HG02571 (cell line): ENCODE measurements at regions not wholly inside any gene's neighbourhood (a gene's known extent, or its start where the extent isn't known, plus 50 kb on each side); places are given as distances from the start of the nearest gene placed in this dataset.
"Not testable (repeated sequence)": the region's sequence is repeated elsewhere in the genome, so short reads cannot be mapped to it uniquely, and the experiment has no call there.

ENCODE experiments used
- ATAC-seq: cut with Tn5 transposase; IDR thresholded peaks from one replicate; pipeline ENCODE4 v1.9.1; 2021; ENCODE audit warnings: mild to moderate bottlenecking, moderate library complexity; ENCODE audit not compliant: unreplicated experiment

DNA sequence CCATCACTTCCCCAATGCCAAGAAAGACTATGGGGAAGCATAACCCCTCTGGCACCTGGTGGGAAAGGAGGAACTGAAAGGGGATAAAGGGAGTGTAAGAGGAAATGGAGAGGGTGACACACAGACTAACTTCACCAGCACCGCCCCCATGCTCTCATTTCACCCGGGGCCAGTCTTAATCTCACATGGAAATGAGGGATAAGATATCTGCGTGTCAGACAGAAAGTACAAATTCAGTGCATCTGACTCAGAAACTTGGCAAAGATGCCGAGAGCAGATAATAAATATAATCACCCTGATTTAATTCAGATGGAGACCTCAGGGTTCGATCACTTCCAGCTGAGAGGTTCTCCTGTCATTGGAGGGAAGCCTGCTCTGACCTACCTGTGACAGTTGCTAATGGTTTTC is 191.6 kb downstream of the DUSP6 start:
- no peak for ATAC-seq

- no peak for ATAC-seq
Observed at GRCh38 chr12:89157413-89157812, 194.9 kb downstream of the DUSP6 start.

- ATAC-seq, result no peak
Observed at GRCh38 chr12:89156862-89157262, 195.4 kb downstream of the DUSP6 start.

DNA sequence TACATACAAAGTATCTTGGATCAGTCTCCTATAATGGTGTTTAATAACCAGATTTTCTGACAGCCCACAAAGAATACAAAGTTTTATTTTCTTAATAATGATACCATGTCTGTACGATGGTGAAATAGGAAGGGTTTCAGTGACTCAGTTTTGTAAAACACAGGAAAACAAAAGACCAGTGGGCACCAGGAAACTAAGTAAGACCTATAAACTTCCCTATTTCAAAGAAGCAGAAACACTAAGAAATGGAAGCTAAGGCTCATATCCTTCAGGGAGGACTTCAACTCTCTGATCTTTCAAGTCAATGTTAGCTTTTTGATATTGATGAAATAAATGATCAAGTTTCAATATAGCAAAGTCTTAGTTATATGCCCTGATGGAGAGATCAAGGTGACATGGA is 196.0 kb downstream of the DUSP6 start:
- no peak for ATAC-seq

DNA sequence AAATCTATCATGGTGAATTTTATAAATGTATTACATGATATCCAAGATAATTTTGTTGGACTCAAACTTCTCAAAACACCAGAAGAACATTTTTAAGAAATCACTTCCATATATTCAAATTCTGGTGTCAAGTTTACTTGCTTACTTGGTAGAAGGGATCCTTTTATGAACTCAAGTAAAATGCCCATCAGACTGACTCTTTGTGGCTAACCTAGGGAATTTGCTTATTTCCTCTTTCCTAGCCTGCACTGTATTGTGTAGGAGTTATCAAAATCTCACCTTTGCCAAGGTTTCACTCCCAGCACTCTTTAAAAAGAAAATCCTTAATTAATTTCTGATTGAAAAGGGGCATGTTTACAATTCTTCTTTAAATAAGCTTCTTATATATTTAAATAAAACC is 196.5 kb downstream of the DUSP6 start:
- no peak for ATAC-seq

DNA sequence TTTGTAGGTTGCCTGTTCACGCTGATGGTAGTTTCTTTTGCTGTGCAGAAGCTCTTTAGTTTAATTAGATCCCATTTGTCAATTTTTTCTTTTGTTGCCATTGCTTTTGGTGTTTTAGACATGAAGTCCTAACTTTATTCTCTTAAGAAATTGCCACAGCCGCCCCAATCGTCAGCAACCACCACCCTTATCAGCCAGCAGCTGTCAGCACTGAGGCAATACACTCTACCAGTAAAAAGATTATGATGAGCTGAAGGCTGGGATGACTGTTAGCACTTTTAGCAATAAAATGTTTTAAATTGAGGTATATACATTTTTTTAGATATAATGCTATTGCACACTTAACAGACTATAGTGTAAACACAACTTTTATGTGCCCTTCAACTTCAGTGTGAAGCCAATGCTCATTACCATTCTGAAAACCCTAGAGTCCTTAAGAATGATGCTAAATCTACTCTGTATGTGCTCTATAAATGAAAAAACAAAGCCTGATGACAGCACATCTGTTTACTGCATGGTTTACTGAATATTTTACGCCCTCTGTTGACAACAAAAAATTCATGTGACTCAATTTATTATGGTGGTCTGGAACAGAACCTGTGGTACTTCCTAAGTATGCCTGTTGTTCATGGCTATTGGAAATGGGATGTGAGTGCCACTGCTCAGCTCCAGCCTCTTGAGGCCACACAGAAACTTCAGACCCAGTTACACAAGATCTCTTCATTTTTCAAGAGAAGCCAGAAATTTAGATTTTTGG is 197.4 kb downstream of the DUSP6 start:
- no peak for ATAC-seq

DNA sequence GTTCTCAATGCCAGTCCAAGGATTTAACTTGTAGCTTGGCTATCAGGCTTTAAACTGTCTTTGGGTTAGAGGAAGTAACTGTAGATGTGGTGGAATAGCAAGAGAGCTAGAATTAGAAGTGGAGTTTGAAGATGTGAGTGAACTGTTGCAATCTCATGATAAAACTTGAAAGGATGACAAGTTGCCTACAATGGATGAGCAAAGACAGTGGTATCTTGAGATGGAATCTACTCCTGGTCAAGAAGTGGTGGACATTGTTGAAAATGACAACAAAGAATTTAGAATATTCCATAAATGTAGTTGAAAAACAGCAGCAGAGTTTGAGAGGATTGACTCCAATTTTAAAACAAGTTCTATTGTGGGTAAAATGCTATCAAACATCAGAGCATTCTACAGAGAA is 199.0 kb downstream of the DUSP6 start:
- no peak for ATAC-seq

DNA sequence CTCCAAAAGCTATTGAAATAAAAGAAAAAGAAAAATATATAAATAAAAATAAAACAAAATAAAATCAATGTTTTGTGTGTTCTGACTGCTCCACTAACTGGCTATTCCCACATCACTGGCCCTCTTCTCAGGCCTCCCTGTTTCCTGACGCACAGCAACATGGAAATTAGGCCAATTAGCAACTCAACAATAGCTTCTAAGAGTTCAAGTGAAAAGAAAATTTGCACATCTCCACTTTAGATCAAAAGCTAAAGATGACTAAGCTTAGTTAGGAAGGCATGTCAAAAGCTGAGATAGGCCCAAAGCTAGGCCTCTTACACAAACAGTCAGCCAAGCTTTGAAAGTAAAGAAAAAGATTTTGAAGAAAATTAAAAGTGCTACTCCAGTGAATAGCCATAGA is 200.8 kb downstream of the DUSP6 start:
- no peak for ATAC-seq

DNA sequence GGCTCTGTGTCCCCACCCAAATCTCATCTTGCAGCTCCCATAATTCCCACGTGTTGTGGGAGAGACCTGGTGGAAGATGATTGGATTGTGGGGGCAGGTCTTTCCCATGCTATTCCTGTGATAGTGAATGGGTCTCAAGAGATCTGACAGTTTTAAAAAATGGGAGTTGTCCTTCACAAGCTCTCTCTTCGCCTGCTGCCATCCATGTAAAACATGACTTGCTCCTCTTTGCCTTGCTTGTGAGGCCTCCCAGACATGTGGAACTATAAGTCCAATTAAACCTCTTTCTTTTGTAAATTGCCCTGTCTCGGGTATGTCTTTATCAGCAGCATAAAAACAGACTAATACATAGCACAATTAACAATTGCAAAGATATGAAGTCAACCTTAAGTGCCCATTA is 201.5 kb downstream of the DUSP6 start:
- not testable (repeated sequence) for ATAC-seq

DNA sequence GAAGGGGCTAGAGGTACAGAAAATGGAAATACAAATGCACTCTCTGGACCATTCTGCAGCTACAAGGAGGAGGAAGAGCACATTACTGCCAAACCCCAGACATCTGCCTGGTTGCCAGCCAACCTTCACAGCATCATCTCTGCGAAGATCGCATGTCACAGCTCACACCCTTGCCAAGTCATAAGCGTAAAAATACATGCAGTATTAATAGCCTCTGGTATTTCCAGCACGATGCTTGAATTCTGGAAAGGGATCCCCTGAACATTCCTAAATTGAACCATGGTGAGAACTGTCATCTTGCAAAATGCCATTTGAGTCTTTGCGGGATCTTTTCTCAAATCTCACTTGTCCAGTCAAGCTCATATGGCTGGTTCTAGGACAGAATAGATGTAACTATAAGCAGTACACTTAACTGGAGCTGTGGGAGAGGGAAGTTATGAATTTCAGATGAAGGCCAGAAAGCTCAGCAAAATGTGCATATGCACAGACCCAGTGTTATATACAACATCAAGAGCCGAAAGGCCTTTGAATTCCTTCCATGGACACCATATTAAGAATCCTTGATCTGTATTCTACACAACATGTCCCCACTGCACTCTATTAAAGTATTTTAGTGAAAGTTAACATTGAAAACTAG is 211.6 kb downstream of the DUSP6 start:
- no peak for ATAC-seq

DNA sequence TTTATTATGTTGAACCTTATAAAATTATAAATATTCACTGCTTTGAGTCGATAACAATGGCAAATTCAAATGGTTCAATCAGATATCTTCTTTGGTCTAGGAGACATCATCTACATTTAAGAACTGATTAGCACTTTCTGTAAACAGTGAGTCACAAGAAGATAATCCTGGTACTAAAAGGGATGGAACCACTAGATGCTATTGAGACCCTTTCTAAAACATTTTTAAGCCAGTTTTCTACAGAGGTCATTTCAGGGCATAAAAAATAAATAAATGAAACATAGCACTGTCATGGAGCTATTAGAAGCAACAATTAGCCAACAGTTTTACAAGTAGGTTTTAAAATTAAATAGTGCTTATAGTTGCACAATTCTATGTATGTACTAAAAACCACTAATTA is 212.2 kb downstream of the DUSP6 start:
- no peak for ATAC-seq

GRCh38 chr12:89139390-89139789 is 212.9 kb downstream of the DUSP6 start:
- no peak for ATAC-seq

- ATAC-seq, result no peak
Observed at GRCh38 chr12:89138048-89138852, 214.1 kb downstream of the DUSP6 start.

DNA sequence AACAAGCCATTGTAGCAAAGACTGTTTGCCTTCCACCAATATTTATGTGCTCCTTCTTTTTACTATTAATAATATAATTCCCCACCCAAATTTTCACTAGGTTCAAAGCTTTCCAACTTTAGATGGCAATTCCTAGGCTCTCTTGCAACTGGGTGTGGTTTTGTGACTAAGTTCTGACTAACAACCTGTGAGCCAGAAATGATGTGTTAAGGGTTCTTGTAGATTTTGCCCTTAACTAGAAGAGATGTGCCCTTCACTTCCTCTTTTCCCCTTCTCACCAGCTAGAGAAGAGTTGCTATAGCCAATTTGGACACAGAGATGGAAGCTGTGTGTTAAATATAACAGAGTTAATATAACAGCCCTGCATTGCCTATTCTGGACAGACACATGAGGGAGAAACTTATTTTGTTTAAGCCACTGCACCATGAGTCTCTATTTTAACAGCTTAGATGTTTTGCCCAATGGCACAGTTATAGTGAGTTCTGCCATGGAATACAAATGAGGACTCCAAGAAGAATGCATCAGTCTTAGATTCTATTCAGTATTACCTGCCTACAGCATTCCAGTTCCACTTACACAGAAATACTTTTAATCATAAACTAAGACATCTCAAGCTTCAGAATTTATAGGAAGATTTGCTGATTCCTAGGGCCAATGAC is 216.2 kb downstream of the DUSP6 start:
- no peak for ATAC-seq

DNA sequence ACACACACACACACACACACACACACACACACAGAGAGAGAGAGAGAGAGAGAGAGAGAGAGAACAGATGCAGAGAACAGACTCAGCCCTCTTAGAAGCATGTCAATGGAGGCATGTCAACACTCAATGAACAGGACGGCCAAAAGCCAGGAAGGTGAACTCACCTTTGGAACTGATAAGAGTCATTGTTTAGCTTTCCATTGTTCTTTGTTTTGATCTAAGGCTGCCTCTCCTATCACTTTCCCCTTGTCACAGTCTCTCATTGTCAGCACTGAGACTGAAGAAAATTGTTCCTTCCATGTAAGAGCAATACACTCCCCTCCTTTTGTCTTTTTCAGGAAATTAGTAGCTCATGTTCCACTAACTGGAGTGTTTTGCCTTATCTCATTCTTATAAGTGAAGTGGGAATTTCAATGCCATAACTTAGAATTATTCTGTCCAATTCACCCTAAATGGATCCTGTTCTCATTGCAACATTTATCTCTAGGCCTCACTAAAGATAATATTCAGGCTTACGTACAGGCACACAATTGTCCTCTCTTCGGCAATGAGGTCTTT is 218.0 kb downstream of the DUSP6 start:
- no peak for ATAC-seq

- ATAC-seq, result no peak
Observed at GRCh38 chr12:89129167-89129870, 223.0 kb downstream of the DUSP6 start.

- no peak for ATAC-seq
Observed at GRCh38 chr12:89126712-89127111, 225.6 kb downstream of the DUSP6 start.

DNA sequence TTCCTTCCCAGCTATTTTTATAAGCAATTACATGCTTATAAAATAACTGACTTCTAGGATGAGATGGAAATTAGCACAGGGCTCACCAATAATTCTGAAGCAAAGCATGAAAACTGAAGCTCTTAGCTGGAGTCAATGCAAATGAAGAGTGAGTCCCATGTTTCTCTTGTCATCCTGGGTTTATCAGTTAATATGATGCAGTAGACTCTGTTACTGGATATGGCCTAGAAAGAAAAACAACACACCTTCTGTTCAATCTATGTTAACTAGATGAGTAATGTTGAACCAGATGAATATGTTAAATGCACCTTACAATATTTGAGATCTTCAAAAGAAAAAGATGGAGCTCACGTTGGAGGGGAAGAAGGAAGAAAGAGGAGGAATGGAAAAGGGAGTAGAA is 229.4 kb downstream of the DUSP6 start:
- no peak for ATAC-seq

- ATAC-seq, result no peak
Observed at GRCh38 chr12:89117448-89118034, 234.8 kb downstream of the DUSP6 start.

DNA sequence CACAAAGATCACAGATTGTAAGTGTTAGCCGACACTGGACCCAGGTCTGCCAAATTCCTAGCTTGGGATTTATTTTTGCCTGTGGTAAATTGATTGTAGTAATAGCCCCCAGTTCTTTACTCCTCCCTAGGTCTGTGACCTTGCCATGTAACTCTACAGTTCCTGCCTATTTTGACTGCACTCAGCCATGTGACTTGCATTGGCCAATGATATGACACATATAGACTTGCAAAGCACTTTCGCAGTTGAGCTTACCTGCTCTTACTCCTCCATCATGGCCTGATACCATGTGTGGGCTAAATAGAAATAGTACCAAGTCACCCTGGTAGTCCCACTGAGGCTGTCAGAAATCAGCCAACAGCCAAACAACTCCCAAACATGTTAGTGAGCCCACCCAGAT is 240.3 kb downstream of the DUSP6 start:
- ATAC-seq, result no peak
